ENCODE measurements at regions not wholly inside any gene's neighbourhood (a gene's known extent, or its start where the extent isn't known, plus 50 kb on each side); places are given as distances from the start of the nearest gene placed in this dataset.

GRCh38 chr12:58533652-58534051 lies 386.7 kb downstream of the LRIG3 start:
- no peaks in the 10 kb centered on the region for H3K27me3 ChIP-seq (ENCODE audit: insufficient read depth in 3 of 3, low read length in 2 of 3)
- no peak for ATAC-seq
- no peak overlapping the region for H3K4me3 ChIP-seq
- H3K4me1 ChIP-seq, result peaks cover 6% of the 10 kb centered on the region
- 68 to 74% (median 69%) methylated on average over 1 of the region's 1 CpG for WGBS, 3 donors
- H3K9me3 ChIP-seq, result no peaks in the 10 kb centered on the region
- H3K27ac ChIP-seq, result no peak overlapping the region
- H3K36me3 ChIP-seq (ENCODE audit: insufficient read depth in 1 of 2, low read depth in 1 of 2), result no peaks in the 10 kb centered on the region
- no peak for TF ChIP-seq CTCF (IDR thresholded peaks at IDR 0.05)
- intact Hi-C loops (cut with DNase I), result no loop called here
- no peak for DNase-seq

GRCh38 chr12:58537278-58537677 lies 383.0 kb downstream of the LRIG3 start:
- H3K36me3 ChIP-seq (ENCODE audit: insufficient read depth in 1 of 2, low read depth in 1 of 2), result no peaks in the 10 kb centered on the region
- intact Hi-C loops (cut with DNase I), result loop anchor here in 1 of 2 donors (5.0 kb wide), 1 partner anchor 190 kb away; no protein-coding TSS in a partner anchor
- no peaks in the 10 kb centered on the region for H3K9me3 ChIP-seq
- ATAC-seq (no peak), DNase-seq (no peak)
- H3K4me3 ChIP-seq, result no peak overlapping the region
- no peak overlapping the region for H3K27ac ChIP-seq
- H3K4me1 ChIP-seq, result no peaks in the 10 kb centered on the region
- WGBS, 3 donors, result 48 to 68% (median 58%) methylated on average over 5 of the region's 5 CpGs
- no peaks in the 10 kb centered on the region for H3K27me3 ChIP-seq (ENCODE audit: insufficient read depth in 3 of 3, low read length in 2 of 3)
- TF ChIP-seq CTCF (IDR thresholded peaks at IDR 0.05), result no peak

- Histone ChIP-seq H3K27me3 (ENCODE audit: insufficient read depth in 3 of 3, low read length in 2 of 3) (no peaks in the 10 kb centered on the region), H3K9me3 (no peaks in the 10 kb centered on the region), H3K27ac (no peak overlapping the region), H3K4me3 (no peak overlapping the region), H3K36me3 (ENCODE audit: insufficient read depth in 1 of 2, low read depth in 1 of 2) (no peaks in the 10 kb centered on the region), H3K4me1 (no peaks in the 10 kb centered on the region)
- no peak for ATAC-seq
- no peak for TF ChIP-seq CTCF (IDR thresholded peaks at IDR 0.05)
- DNase-seq, result no peak
- WGBS, 3 donors, result 64 to 84% (median 77%) methylated on average over 4 of the region's 4 CpGs
- intact Hi-C loops (cut with DNase I), result loop anchor here in 1 of 2 donors (5.0 kb wide), 1 partner anchor 192 kb away; no protein-coding TSS in a partner anchor
These were observed 381.0 kb downstream of the LRIG3 start for GRCh38 chr12:58539295-58539694.

DNA sequence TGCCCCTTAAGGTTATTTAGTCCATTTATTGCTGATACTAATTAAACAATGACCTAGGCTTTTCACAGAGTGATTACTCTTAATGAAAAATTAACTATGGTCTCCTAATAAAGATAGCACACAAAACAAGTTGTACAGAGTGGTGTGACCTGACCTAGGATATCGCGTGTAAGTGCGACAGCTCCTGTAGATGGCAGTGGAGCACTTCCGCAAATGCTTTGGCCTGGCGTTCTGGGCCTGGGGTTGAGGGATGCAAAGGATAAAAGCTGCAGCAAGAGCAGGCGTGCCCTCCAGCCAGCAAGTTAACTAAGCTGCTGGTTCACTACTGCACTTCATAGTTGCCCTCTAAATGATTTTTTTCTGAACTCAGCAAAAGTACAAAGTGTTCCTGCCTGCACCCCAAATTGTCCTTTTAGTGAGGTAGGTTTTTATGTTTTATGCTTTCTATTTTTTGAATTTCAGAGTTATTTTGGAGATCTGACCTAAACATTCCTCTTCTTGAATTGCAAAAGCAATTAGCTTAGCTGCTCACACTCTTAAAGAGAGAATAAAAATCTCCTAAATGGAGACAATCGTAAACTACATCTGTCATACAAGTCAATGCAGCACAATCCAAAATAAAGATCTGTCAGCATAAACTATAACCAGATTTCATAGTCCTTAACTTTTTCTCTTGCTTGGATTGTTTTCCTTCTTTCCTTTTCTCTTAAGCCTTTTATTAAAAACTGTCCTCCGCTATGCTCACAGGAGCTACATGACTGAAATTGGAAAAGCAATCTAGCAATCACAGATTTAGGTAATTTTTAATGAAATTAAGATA lies 379.6 kb downstream of the LRIG3 start:
- TF ChIP-seq CTCF (IDR thresholded peaks at IDR 0.05), result peak; percentile 78
- Histone ChIP-seq H3K27ac (no peak overlapping the region), H3K36me3 (ENCODE audit: insufficient read depth in 1 of 2, low read depth in 1 of 2) (no peaks in the 10 kb centered on the region), H3K9me3 (no peaks in the 10 kb centered on the region), H3K4me3 (no peak overlapping the region), H3K4me1 (no peaks in the 10 kb centered on the region), H3K27me3 (ENCODE audit: insufficient read depth in 3 of 3, low read length in 2 of 3) (no peaks in the 10 kb centered on the region)
- intact Hi-C loops (cut with DNase I), result loop anchor here (2.0 to 5.0 kb wide), 3 partner anchors 558 to 612 kb away; no protein-coding TSS in a partner anchor
- DNase-seq, result peak; percentile 58 to 64
- WGBS, 3 donors, result 32% methylated on average over 8 of the region's 8 CpGs
- ATAC-seq, result peak; percentile 80 to 88 (median 84)
